AG20443 (cell line): ENCODE measurements at regions not wholly inside any gene's neighbourhood (a gene's known extent, or its start where the extent isn't known, plus 50 kb on each side); places are given as distances from the start of the nearest gene placed in this dataset.

ENCODE experiments used
- DNase-seq: peaks from one replicate; pipeline ENCODE4 v3.0.0; 2012; ENCODE audit warnings: low spot score, mixed read lengths

DNA sequence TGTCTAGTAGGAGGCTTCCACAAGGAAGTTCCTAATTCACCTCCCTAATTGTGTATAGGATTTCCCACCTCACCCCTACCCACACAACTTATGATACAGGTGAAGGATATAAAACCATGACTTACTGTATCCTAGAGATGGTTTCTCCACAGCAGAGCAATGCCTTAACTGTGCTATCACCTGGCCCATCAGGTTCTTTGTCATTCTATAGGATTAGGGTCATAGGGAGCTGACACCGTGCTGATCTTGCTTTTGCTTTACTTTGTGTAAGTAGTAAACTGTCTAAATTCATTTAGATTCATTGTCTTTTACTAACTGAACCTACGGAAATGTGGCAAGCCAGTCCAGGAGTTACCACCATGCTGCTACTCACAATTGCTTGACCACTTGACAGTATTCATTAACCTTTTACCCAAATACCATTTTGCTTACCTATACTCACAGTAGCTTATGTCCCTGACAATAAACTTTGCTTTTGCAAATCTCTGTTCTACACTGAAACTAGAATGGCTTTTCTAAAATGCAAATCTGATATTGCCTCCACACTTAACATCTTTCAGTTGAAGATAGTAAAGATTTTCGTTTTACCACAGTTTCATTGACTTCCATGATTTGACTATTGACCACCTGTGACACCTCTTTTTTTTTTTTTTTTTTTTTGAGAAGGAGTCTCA, 147.6 kb downstream of the IFI44 start:
- no peak for DNase-seq

- no peak for DNase-seq
Observed at GRCh38 chr1:78799926-78800325, 150.3 kb downstream of the IFI44 start.

DNA sequence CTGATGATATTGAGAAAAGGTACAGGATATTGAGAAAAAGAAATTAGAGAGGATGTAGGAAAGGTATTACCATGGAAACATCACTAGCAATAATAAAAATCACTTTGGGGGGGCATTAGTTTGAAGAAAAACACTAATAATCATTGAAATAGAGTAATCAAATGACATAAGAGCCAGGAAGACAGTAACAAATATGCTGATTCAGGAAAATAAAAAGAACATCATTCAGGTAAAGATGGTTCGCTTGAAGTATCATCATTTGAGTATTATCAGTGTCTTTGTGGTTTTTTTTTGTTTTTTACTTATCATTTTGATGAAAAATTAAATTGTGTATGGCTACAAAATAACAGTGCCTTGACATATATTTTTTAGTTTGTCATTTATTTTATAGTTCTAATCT, 164.5 kb downstream of the IFI44 start:
- no peak for DNase-seq

GRCh38 chr1:78825561-78825960, 175.9 kb downstream of the IFI44 start:
- no peak for DNase-seq

GRCh38 chr1:78829644-78830043, 176.9 kb downstream of the ADGRL4 start:
- no peak for DNase-seq

DNA sequence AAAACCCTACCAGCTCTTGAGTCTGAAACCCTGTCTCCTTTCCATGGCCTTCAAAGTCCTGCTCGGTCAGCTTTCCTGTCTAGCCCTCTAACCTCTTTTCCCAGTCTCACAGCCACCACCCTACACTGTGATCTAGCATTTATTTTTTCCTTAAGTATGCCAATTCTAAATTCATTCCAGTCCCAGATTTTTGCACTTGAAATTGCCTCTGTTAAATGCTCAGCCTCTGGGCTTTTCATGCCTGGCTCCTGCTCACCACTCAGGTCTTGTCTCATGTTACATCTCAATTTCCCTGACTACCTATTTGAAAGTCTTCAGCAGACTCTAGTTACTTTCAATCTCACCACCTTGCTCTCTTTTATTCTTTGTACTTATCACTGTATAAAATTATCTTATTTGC, 176.2 kb downstream of the ADGRL4 start:
- no peak for DNase-seq

DNA sequence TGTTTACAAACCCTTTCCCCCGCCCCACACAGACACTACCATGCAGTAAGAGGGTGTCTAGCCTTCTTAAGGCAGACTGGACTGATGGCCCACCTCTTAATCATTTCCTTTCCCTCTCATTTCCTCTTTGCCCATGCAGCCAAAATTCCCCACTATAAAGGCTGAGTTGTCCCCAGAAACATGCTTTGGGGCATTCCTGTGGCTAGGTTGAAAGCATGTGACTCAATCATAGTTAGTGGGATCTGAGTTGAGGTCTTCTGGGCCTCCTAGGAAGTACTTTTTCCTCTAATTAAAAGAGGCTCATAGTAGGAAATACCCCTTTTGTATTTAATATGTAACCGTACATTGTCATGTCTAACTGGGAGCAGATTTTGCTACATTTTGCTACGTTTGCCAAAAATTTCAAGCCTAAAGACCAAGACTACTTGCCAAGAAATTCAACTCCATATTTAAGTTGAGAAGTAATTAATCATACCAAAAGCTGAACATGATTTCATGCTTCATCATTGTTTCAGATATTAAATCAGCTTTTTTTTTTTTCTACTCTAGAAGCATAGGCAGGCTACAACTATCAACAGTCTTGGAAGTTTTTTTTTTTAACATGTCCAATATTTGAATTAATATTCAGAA, 174.7 kb downstream of the ADGRL4 start:
- peak; percentile 87 for DNase-seq

DNA sequence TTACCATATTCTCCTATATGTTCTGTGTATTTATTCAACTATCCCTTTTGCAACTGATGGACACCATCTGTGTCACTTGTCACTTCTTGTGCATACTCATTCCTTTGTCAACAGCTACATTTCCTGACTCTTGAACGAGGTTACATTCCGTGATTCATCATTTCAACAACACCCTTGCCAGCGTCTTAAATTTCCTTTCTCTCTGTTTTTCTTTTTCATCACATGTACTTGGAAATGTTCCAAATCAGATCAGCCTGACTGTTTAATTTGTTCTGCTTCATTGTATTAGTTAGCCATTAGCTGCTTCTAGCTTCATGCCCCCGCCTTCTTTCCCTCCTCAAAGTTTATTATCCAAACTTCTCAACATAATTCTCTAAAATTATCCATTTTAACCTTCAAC, 173.0 kb downstream of the ADGRL4 start:
- DNase-seq = peak; percentile 37

GRCh38 chr1:78834201-78834741, 172.3 kb downstream of the ADGRL4 start:
- no peak for DNase-seq

- no peak for DNase-seq
Observed at GRCh38 chr1:78836726-78837125, 169.8 kb downstream of the ADGRL4 start.

DNA sequence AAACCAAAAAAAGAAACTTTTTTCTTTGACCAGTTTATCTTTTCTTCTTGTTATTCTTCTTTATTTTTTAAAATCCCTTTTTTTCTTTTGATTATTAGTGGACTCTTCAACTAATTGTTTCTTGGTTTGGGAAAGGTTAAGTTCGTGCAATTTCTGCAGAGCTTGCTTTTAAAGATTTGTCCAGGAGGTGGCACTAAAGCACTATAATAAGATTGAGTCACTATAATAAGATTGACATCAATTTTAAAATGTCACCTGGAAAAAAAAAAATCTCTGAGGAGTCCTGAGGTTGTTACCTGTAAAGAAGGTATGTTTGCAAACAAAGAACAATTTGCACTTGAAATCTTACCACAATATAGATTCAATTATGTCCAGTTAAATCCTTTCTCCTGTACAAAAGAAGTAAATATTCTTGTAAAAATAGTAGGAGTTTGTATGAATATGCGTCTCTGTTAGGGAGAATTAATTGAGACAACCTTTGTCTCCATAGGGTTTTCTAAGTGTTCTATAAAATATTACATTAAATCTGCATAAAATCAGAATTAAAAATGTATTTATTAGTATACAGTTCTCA, 166.7 kb downstream of the ADGRL4 start:
- DNase-seq = peak; percentile 21
